ENCODE measurements at regions not wholly inside any gene's neighbourhood (a gene's known extent, or its start where the extent isn't known, plus 50 kb on each side); places are given as distances from the start of the nearest gene placed in this dataset.

DNA sequence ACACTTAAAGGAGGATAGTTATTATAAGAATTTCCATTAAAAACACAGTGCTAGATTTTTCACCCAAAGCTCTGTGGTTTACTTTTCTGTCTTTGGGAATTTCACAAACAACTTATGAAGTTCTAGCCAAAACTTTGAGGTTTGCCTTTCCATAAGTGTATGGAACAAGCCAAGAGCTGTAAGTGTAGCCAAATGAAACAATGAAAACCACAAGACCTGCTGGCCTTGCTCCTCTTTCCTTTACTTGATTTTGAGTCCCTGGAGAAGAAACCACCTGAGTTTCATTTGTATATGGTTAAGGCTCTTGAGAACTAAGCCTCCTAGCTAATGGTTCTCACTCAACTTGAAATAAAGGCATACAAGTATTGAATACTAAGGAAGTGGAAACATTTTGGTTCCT is 365.3 kb upstream of the EPHA3 start:
- POLR2A ChIA-PET (ENCODE audit: unreplicated experiment): no interaction called here
- no TSS peak for BruUV-seq (replicated peaks)

More for the DNA sequence above, 365.3 kb upstream of the EPHA3 start:
- Histone ChIP-seq H3K9ac (ENCODE audit: low read depth, low read length) (no peak overlapping the region), H3K4ac (ENCODE audit: low read depth, low read length) (no peak overlapping the region), H2BK5ac (ENCODE audit: low read depth, low read length, poor library complexity, severe bottlenecking) (no peak overlapping the region), H2BK120ac (ENCODE audit: low read depth, low read length) (no peak overlapping the region), H3K18ac (ENCODE audit: low read depth, low read length) (no peak overlapping the region), H2BK15ac (ENCODE audit: low read depth, low read length) (no peak overlapping the region), H3K36me3 (ENCODE audit: control insufficient read depth, insufficient read depth, low read length) (no peaks in the 10 kb centered on the region), H4K8ac (ENCODE audit: low read depth in 2 of 2, low read length in 2 of 2) (no peak overlapping the region), H2AK5ac (ENCODE audit: low read depth, low read length) (no peak overlapping the region), H3K79me1 (ENCODE audit: low read depth in 1 of 2, low read length in 2 of 2) (no peaks in the 10 kb centered on the region), H3K4me2 (ENCODE audit: low read depth, low read length) (no peak overlapping the region), H3K4me3 (ENCODE audit: insufficient read depth, low read depth, low read length) (no peak overlapping the region), H2BK20ac (ENCODE audit: low read depth, low read length) (no peak overlapping the region), H4K5ac (ENCODE audit: low read depth, low read length) (no peak overlapping the region), H3K23ac (ENCODE audit: low read depth, low read length) (no peak overlapping the region), H3K27me3 (ENCODE audit: control insufficient read depth, insufficient read depth, low read length) (no peaks in the 10 kb centered on the region), H4K20me1 (ENCODE audit: insufficient read depth, low read length) (no peaks in the 10 kb centered on the region), H3K9me3 (ENCODE audit: control insufficient read depth, insufficient read depth, low read length) (peaks cover 1% of the 10 kb centered on the region), H4K91ac (ENCODE audit: insufficient read depth, low read depth, low read length) (no peak overlapping the region), H3K9me1 (ENCODE audit: insufficient read depth, low read length) (no peaks in the 10 kb centered on the region), H3K14ac (replicated peaks; ENCODE audit: low read depth, low read length) (no peak overlapping the region), H2AFZ (replicated peaks; ENCODE audit: low read length, poor library complexity) (no peak overlapping the region), H2AK9ac (replicated peaks; ENCODE audit: low read depth, low read length, poor library complexity) (no peak overlapping the region), H3K56ac (ENCODE audit: extremely low read depth, insufficient read depth, low read length) (no peak overlapping the region), H3K27ac (ENCODE audit: insufficient read depth, low read length) (no peak overlapping the region), H3K4me1 (ENCODE audit: control insufficient read depth, insufficient read depth, low read length) (no peaks in the 10 kb centered on the region)
- in situ Hi-C loops (cut with MboI; ENCODE audit: low sequenced_read_pairs) (no loop called here), intact Hi-C loops (cut with micrococcal nuclease) (no loop called here), dilution Hi-C loops (cut with HindIII; ENCODE audit: low sequenced_read_pairs, unreplicated experiment) (no loop called here)
- DNase-seq (no peak), ATAC-seq (ENCODE audit: low read depth) (no peak)
- CTCF ChIA-PET: no interaction called here
- no peak for TF ChIP-seq CHD1 (IDR thresholded peaks at IDR 0.05; ENCODE audit: low read depth, low read length)
- TF ChIP-seq POLR2A (IDR thresholded peaks at IDR 0.05; ENCODE audit: low read depth, low read length): no peak
- TF ChIP-seq RFX5 (IDR thresholded peaks at IDR 0.05; ENCODE audit: low read depth, low read length): no peak
- no peak for TF ChIP-seq MXI1 (IDR thresholded peaks at IDR 0.05; ENCODE audit: borderline replicate concordance, low read depth, low read length)
- TF ChIP-seq MAFK (IDR thresholded peaks at IDR 0.05; ENCODE audit: low read depth, low read length): no peak
- no peak for TF ChIP-seq RAD21 (IDR thresholded peaks at IDR 0.05; ENCODE audit: low read length)
- TF ChIP-seq CEBPB (IDR thresholded peaks at IDR 0.05; ENCODE audit: low read depth, low read length): no peak
- TF ChIP-seq RCOR1 (IDR thresholded peaks at IDR 0.05; ENCODE audit: insufficient replicate concordance, low read length): no peak
- TF ChIP-seq FOS (IDR thresholded peaks at IDR 0.05; ENCODE audit: low read depth, low read length): no peak
- TF ChIP-seq, protein P1, sequence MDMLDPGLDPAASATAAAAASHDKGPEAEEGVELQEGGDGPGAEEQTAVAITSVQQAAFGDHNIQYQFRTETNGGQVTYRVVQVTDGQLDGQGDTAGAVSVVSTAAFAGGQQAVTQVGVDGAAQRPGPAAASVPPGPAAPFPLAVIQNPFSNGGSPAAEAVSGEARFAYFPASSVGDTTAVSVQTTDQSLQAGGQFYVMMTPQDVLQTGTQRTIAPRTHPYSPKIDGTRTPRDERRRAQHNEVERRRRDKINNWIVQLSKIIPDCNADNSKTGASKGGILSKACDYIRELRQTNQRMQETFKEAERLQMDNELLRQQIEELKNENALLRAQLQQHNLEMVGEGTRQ (IDR thresholded peaks at IDR 0.05; ENCODE audit: low read depth, low read length): no peak
- TF ChIP-seq BHLHE40 (IDR thresholded peaks at IDR 0.05; ENCODE audit: low read depth, low read length): no peak
- no peak for TF ChIP-seq SMC3 (IDR thresholded peaks at IDR 0.05; ENCODE audit: low read depth, low read length)
- TF ChIP-seq, protein P2, sequence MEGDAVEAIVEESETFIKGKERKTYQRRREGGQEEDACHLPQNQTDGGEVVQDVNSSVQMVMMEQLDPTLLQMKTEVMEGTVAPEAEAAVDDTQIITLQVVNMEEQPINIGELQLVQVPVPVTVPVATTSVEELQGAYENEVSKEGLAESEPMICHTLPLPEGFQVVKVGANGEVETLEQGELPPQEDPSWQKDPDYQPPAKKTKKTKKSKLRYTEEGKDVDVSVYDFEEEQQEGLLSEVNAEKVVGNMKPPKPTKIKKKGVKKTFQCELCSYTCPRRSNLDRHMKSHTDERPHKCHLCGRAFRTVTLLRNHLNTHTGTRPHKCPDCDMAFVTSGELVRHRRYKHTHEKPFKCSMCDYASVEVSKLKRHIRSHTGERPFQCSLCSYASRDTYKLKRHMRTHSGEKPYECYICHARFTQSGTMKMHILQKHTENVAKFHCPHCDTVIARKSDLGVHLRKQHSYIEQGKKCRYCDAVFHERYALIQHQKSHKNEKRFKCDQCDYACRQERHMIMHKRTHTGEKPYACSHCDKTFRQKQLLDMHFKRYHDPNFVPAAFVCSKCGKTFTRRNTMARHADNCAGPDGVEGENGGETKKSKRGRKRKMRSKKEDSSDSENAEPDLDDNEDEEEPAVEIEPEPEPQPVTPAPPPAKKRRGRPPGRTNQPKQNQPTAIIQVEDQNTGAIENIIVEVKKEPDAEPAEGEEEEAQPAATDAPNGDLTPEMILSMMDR (conservative IDR thresholded peaks at IDR 0.05; ENCODE audit: low read depth, low read length): no peak
- TF ChIP-seq, protein P3, sequence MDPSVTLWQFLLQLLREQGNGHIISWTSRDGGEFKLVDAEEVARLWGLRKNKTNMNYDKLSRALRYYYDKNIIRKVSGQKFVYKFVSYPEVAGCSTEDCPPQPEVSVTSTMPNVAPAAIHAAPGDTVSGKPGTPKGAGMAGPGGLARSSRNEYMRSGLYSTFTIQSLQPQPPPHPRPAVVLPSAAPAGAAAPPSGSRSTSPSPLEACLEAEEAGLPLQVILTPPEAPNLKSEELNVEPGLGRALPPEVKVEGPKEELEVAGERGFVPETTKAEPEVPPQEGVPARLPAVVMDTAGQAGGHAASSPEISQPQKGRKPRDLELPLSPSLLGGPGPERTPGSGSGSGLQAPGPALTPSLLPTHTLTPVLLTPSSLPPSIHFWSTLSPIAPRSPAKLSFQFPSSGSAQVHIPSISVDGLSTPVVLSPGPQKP (IDR thresholded peaks at IDR 0.05; ENCODE audit: borderline replicate concordance, low read depth, low read length): no peak
- TF ChIP-seq MAZ (IDR thresholded peaks at IDR 0.05; ENCODE audit: borderline replicate concordance, low read depth, low read length): no peak
- no peak for TF ChIP-seq NFE2L2 (IDR thresholded peaks at IDR 0.05; ENCODE audit: low read depth, low read length)

Data from IMR-90 (cell line).